Spleen (tissue), 11 donors: ENCODE measurements at regions not wholly inside any gene's neighbourhood (a gene's known extent, or its start where the extent isn't known, plus 50 kb on each side); places are given as distances from the start of the nearest gene placed in this dataset.

Source experiments
- DNase-seq: peaks from one replicate; pipeline ENCODE4 v3.0.0-alpha.2; 2020
- H3K27ac ChIP-seq, 8 donors: fragments of 200-600 bp; sonication (generic) in 7 of 8; 1 replicate in 4 of 8; 2 replicates in 4 of 8; pipeline versions ENCODE4 v1.5.0 to v1.8.0; 2016 to 2021; ENCODE audit warnings: inconsistent platforms in 4 of 8, mild to moderate bottlenecking in 4 of 8, moderate library complexity in 1 of 8
- H3K27me3 ChIP-seq, 7 donors: fragments of 200-600 bp; sonication (generic) in 6 of 7; replicated peaks in 1 of 7; 1 replicate in 4 of 7; 2 replicates in 3 of 7; pipeline versions ENCODE4 v1.5.0 to v1.8.0; 2016 to 2021; ENCODE audit warnings: inconsistent platforms in 3 of 7, mild to moderate bottlenecking in 1 of 7
- H3K36me3 ChIP-seq, 6 donors: fragments of 200-600 bp; sonication (generic) in 5 of 6; 1 replicate in 4 of 6; 2 replicates in 2 of 6; pipeline versions ENCODE4 v1.5.0 to v1.8.0; 2016 to 2021; ENCODE audit warnings: inconsistent platforms in 2 of 6
- H3K4me1 ChIP-seq, 6 donors: fragments of 200-600 bp; sonication (generic) in 5 of 6; 1 replicate in 3 of 6; 2 replicates in 3 of 6; pipeline versions ENCODE4 v1.5.0 to v1.8.0; 2016 to 2021; ENCODE audit warnings: inconsistent platforms in 3 of 6
- H3K4me3 ChIP-seq, 8 donors: fragments of 200-600 bp; sonication (generic) in 7 of 8; 1 replicate in 4 of 8; 2 replicates in 4 of 8; pipeline versions ENCODE4 v1.5.0 to v1.8.0; 2016 to 2021; ENCODE audit warnings: inconsistent platforms in 4 of 8, mild to moderate bottlenecking in 4 of 8, moderate library complexity in 2 of 8
- H3K9me3 ChIP-seq, 8 donors: fragments of 200-600 bp; sonication (generic) in 7 of 8; 1 replicate in 4 of 8; 2 replicates in 4 of 8; pipeline versions ENCODE4 v1.5.0 to v1.8.0; 2016 to 2021; ENCODE audit warnings: inconsistent platforms in 4 of 8
- POLR2A ChIP-seq, 3 donors: fragments of 450-650 bp; IDR thresholded peaks; one replicate each; pipeline ENCODE4 v1.5.1; 2017; ENCODE audit warnings: antibody characterized with exemption in 3 of 3, mild to moderate bottlenecking in 1 of 3
- POLR2AphosphoS5 ChIP-seq, 3 donors: sonication (generic); formaldehyde crosslinking; IDR thresholded peaks; one replicate each; pipeline ENCODE4 v1.5.1; 2017; ENCODE audit warnings: antibody characterized with exemption in 3 of 3
- WGBS, 5 donors: extraction: QIAGEN DNeasy Blood & Tissue Kit in 3 of 5; methylation state at CpG; one replicate each; pipeline versions ENCODE4 v1.1.5 to v1.1.7; 2013 to 2018; 5-methylcytosine and 5-hydroxymethylcytosine counted together
- intact Hi-C: fragments of 100-400 bp; cut with DNase I; formaldehyde crosslinking; loops from one replicate; pipeline ENCODE4 v1.15.0; 2023; ENCODE audit warnings: low total_unique reads
- TF ChIP-seq, protein P1 (sequence below), 11 experiments: fragments of 200-600 bp in 7 of 11; fragments of 450-650 bp in 4 of 11; sonication (generic) in 4 of 11; IDR thresholded peaks in 8 of 11; conservative IDR thresholded peaks in 3 of 11; 1 replicate in 7 of 11; 2 replicates in 4 of 11; pipeline versions ENCODE4 v1.4.0 to v1.8.0; 2016 to 2021; ENCODE audit warnings: antibody characterized with exemption in 11 of 11, inconsistent platforms in 4 of 11, mild to moderate bottlenecking in 1 of 11
- donor health status: healthy with polysubstance abuse.
- donor health status: DM: no; HTN: no; CAD: no; lungs with moderate emphysema.
- donor health status: DM: no; HTN: no; CAD: no.
- donor health status: Bipolar disorder and iron deficiency.
- donor health status: healthy.
- donor health status: DM: no; HTN: no; CAD: no.
- donor health status: DM: yes; HTN: yes; CAD: no.

GRCh38 chr17:65349916-65350315 is 211.5 kb downstream of the AXIN2 start:
- intact Hi-C loops, result no loop called here
- no peak for TF ChIP-seq POLR2A (IDR thresholded peaks at IDR 0.05)
- no peak for TF ChIP-seq POLR2AphosphoS5 (IDR thresholded peaks at IDR 0.05)
- TF ChIP-seq, protein P1, sequence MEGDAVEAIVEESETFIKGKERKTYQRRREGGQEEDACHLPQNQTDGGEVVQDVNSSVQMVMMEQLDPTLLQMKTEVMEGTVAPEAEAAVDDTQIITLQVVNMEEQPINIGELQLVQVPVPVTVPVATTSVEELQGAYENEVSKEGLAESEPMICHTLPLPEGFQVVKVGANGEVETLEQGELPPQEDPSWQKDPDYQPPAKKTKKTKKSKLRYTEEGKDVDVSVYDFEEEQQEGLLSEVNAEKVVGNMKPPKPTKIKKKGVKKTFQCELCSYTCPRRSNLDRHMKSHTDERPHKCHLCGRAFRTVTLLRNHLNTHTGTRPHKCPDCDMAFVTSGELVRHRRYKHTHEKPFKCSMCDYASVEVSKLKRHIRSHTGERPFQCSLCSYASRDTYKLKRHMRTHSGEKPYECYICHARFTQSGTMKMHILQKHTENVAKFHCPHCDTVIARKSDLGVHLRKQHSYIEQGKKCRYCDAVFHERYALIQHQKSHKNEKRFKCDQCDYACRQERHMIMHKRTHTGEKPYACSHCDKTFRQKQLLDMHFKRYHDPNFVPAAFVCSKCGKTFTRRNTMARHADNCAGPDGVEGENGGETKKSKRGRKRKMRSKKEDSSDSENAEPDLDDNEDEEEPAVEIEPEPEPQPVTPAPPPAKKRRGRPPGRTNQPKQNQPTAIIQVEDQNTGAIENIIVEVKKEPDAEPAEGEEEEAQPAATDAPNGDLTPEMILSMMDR (IDR thresholded peaks at IDR 0.05 in 8 of 11, conservative IDR thresholded peaks at IDR 0.05 in 3 of 11), result no peak
- Histone ChIP-seq H3K4me1 (no peaks in the 10 kb centered on the region), H3K27ac (no peak overlapping the region), H3K9me3 (peaks cover 0 to 20% (median 0%) of the 10 kb centered on the region in 8 donors), H3K27me3 (no peaks in the 10 kb centered on the region), H3K36me3 (no peaks in the 10 kb centered on the region), H3K4me3 (no peak overlapping the region)
- WGBS, 5 donors, result 50 to 76% (median 69%) methylated on average over 1 of the region's 1 CpG
- DNase-seq, result no peak

- TF ChIP-seq POLR2AphosphoS5 (IDR thresholded peaks at IDR 0.05) (no peak), POLR2A (IDR thresholded peaks at IDR 0.05) (no peak)
- TF ChIP-seq, protein P1 (IDR thresholded peaks at IDR 0.05 in 8 of 11, conservative IDR thresholded peaks at IDR 0.05 in 3 of 11), result no peak
- intact Hi-C loops, result no loop called here
- Histone ChIP-seq H3K4me3 (no peak overlapping the region), H3K4me1 (no peaks in the 10 kb centered on the region), H3K36me3 (no peaks in the 10 kb centered on the region), H3K9me3 (peaks cover 0 to 20% (median 0%) of the 10 kb centered on the region in 8 donors), H3K27me3 (no peaks in the 10 kb centered on the region), H3K27ac (no peak overlapping the region)
- 80 to 96% (median 83%) methylated on average over 2 of the region's 2 CpGs for WGBS, 5 donors
- DNase-seq, result no peak
These were observed 209.0 kb downstream of the RGS9 start for GRCh38 chr17:65346166-65346565.

DNA sequence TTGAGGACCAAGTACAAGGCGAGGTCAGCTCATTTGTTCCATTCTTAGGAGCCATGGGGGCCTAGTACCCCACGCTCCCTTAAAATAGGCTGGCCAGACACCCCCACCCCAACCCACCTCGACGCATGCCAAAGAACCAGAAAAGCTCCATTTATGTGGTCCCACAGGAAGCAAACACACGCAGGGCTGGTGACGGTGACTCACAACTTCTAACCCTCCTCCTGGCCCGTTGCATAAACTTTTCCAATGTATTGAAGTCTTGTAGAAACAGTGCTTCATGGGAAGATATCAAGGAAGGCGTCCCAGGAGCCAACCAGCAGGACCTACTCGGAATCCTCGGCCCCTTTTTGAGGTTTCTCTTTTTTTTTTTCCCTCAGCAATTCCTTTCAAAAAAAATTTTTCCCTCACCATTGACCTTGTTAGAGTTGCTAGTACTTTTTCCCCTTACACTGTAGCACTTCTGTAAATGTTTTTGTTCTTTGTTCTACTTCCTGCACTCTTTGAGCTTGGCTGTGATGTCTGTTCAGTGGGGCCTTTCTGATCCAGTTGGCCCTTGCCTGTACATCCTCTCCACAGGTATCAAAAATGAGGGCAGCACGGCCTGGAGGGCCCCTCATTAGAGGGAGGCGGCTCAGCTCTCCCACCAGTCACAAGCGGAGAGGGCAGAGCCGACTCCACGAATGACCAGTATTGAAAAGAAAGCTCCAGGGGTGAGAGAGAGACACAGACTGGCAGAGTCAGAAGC is 208.3 kb downstream of the RGS9 start:
- no peak for DNase-seq
- TF ChIP-seq POLR2A (IDR thresholded peaks at IDR 0.05) (no peak), POLR2AphosphoS5 (IDR thresholded peaks at IDR 0.05) (no peak)
- TF ChIP-seq, protein P1 (IDR thresholded peaks at IDR 0.05 in 8 of 11, conservative IDR thresholded peaks at IDR 0.05 in 3 of 11), result no peak
- Histone ChIP-seq H3K27me3 (no peaks in the 10 kb centered on the region), H3K27ac (no peak overlapping the region), H3K9me3 (peaks cover 0 to 18% (median 2%) of the 10 kb centered on the region in 8 donors), H3K4me3 (no peak overlapping the region), H3K4me1 (no peaks in the 10 kb centered on the region), H3K36me3 (no peaks in the 10 kb centered on the region)
- WGBS, 5 donors, result 63 to 70% (median 69%) methylated on average over 15 of the region's 15 CpGs
- intact Hi-C loops, result no loop called here

DNA sequence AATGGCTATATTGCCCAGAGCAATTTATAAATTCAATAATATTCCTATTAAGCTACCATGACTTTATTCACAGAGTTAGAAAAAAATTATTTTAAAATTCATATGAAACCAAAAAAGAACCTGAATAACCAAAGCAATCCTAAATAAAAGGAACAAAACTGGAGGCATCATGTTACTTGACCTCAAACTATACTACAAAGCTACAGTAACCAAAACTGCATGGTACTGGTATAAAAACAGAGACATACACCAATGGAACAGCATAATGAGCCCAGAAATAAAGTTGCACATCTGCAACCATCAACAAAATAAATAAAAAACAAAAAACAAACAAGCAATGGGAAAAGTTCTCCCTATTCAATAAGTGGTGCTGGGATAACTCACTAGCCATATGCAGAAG is 203.2 kb downstream of the RGS9 start:
- intact Hi-C loops, result no loop called here
- H3K4me1 ChIP-seq, result no peaks in the 10 kb centered on the region
- no peak for DNase-seq

More for the DNA sequence above, 203.2 kb downstream of the RGS9 start:
- Histone ChIP-seq H3K27me3 (no peaks in the 10 kb centered on the region), H3K27ac (no peak overlapping the region), H3K4me3 (no peak overlapping the region), H3K36me3 (no peaks in the 10 kb centered on the region), H3K9me3 (peaks cover 0 to 31% (median 19%) of the 10 kb centered on the region in 8 donors)
- TF ChIP-seq POLR2AphosphoS5 (IDR thresholded peaks at IDR 0.05), result no peak
- no peak for TF ChIP-seq POLR2A (IDR thresholded peaks at IDR 0.05)
- TF ChIP-seq, protein P1 (IDR thresholded peaks at IDR 0.05 in 8 of 11, conservative IDR thresholded peaks at IDR 0.05 in 3 of 11), result no peak
